ENCODE measurements at regions not wholly inside any gene's neighbourhood (a gene's known extent, or its start where the extent isn't known, plus 50 kb on each side); places are given as distances from the start of the nearest gene placed in this dataset.
"Not testable (repeated sequence)": the region's sequence is repeated elsewhere in the genome, so short reads cannot be mapped to it uniquely, and the experiment has no call there.

GRCh38 chr16:29193248-29193574 is 208.4 kb downstream of the LAT start:
- TF ChIP-seq POLR2A (IDR thresholded peaks at IDR 0.05; ENCODE audit: extremely low read depth, insufficient read length) = not testable (repeated sequence)
- TF ChIP-seq, protein P1, sequence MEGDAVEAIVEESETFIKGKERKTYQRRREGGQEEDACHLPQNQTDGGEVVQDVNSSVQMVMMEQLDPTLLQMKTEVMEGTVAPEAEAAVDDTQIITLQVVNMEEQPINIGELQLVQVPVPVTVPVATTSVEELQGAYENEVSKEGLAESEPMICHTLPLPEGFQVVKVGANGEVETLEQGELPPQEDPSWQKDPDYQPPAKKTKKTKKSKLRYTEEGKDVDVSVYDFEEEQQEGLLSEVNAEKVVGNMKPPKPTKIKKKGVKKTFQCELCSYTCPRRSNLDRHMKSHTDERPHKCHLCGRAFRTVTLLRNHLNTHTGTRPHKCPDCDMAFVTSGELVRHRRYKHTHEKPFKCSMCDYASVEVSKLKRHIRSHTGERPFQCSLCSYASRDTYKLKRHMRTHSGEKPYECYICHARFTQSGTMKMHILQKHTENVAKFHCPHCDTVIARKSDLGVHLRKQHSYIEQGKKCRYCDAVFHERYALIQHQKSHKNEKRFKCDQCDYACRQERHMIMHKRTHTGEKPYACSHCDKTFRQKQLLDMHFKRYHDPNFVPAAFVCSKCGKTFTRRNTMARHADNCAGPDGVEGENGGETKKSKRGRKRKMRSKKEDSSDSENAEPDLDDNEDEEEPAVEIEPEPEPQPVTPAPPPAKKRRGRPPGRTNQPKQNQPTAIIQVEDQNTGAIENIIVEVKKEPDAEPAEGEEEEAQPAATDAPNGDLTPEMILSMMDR (IDR thresholded peaks at IDR 0.05; ENCODE audit: low read depth, low read length) = not testable (repeated sequence)
